WTC11 (cell line): ENCODE measurements at regions not wholly inside any gene's neighbourhood (a gene's known extent, or its start where the extent isn't known, plus 50 kb on each side); places are given as distances from the start of the nearest gene placed in this dataset.
A peak's percentile ranks its signal among the peaks of the same experiment; 100 is the strongest.

Experiments
- ATAC-seq: fragments of 200-7000 bp; cut with Tn5 transposase; 2 replicates; pipeline ENCODE4 v1.10.0; 2021; ENCODE audit warnings: mild to moderate bottlenecking, moderate library complexity
- CTCF ChIA-PET: fragments of 300-600 bp; sonication (Branson Sonifier 250); formaldehyde crosslinking; loops from one replicate; lab custom pipeline; 2021; ENCODE audit warnings: antibody characterized with exemption; lab: Charles Lee
- POLR2A ChIA-PET: fragments of 350-600 bp; sonication (Branson Sonifier 250); formaldehyde crosslinking; loops from one replicate; lab custom pipeline; 2021; ENCODE audit warnings: antibody characterized with exemption; lab: Charles Lee
- DNase-seq: peaks from one replicate; pipeline ENCODE4 v3.0.0; 2021; ENCODE audit warnings: low spot score
- H3K27ac Mint-ChIP-seq: 2 replicates; pipeline ENCODE4 v1.8.0; 2021; ENCODE audit warnings: mixed read lengths
- H3K27me3 Mint-ChIP-seq: 2 replicates; pipeline ENCODE4 v1.8.0; 2021; ENCODE audit warnings: low read depth, mild to moderate bottlenecking, moderate library complexity, mixed read lengths
- H3K36me3 Mint-ChIP-seq: 2 replicates; pipeline ENCODE4 v1.8.0; 2021; ENCODE audit warnings: mixed read lengths
- H3K4me1 Mint-ChIP-seq: 2 replicates; pipeline ENCODE4 v1.8.0; 2022; ENCODE audit warnings: mixed read lengths
- H3K4me3 Mint-ChIP-seq: 2 replicates; pipeline ENCODE4 v1.8.0; 2021; ENCODE audit warnings: mild to moderate bottlenecking, moderate library complexity, mixed read lengths
- H3K9me3 Mint-ChIP-seq: 2 replicates; pipeline ENCODE4 v1.8.0; 2021; ENCODE audit warnings: mixed read lengths
- ATF1 ChIP-seq: sonication (generic); formaldehyde crosslinking; IDR thresholded peaks from 2 replicates; pipeline ENCODE4 v1.8.1; 2023; ENCODE audit warnings: mild to moderate bottlenecking, moderate library complexity, missing genetic modification reagents
- ATF3 ChIP-seq: sonication (generic); formaldehyde crosslinking; conservative IDR thresholded peaks from 2 replicates; pipeline ENCODE4 v1.8.1; 2022; ENCODE audit warnings: mild to moderate bottlenecking, missing genetic modification reagents
- CREM ChIP-seq: sonication (generic); formaldehyde crosslinking; IDR thresholded peaks from 2 replicates; pipeline ENCODE4 v1.8.1; 2022; ENCODE audit warnings: mild to moderate bottlenecking, missing genetic modification reagents, moderate library complexity
- ELF4 ChIP-seq: sonication (generic); formaldehyde crosslinking; IDR thresholded peaks from 2 replicates; pipeline ENCODE4 v1.8.1; 2022; ENCODE audit warnings: low read depth, mild to moderate bottlenecking, moderate library complexity, missing genetic modification reagents
- GABPB1 ChIP-seq: sonication (generic); formaldehyde crosslinking; IDR thresholded peaks from 2 replicates; pipeline ENCODE4 v1.8.1; 2023; ENCODE audit warnings: mild to moderate bottlenecking, missing genetic modification reagents
- IRF2 ChIP-seq: sonication (generic); formaldehyde crosslinking; IDR thresholded peaks from 2 replicates; pipeline ENCODE4 v1.8.0; 2022; ENCODE audit warnings: low read depth, missing genetic modification reagents, borderline replicate concordance
- MXD4 ChIP-seq: fragments of 250-450 bp; sonication (Bioruptor Pico); IDR thresholded peaks from 2 replicates; pipeline ENCODE4 v1.8.0; 2021; ENCODE audit warnings: mild to moderate bottlenecking, moderate library complexity, borderline replicate concordance
- MYBL2 ChIP-seq: sonication (generic); formaldehyde crosslinking; IDR thresholded peaks from 2 replicates; pipeline ENCODE4 v1.8.1; 2023; ENCODE audit warnings: mild to moderate bottlenecking, moderate library complexity, missing genetic modification reagents
- NFYB ChIP-seq: sonication (generic); formaldehyde crosslinking; conservative IDR thresholded peaks from 2 replicates; pipeline ENCODE4 v1.8.0; 2022; ENCODE audit warnings: low read depth, missing genetic modification reagents
- NR1H2 ChIP-seq: sonication (generic); formaldehyde crosslinking; IDR thresholded peaks from 2 replicates; pipeline ENCODE4 v1.9.0; 2021; ENCODE audit warnings: mild to moderate bottlenecking, moderate library complexity, missing genetic modification reagents
- RORB ChIP-seq: fragments of 250-450 bp; sonication (Bioruptor Pico); IDR thresholded peaks from 2 replicates; pipeline ENCODE4 v1.9.0; 2021; ENCODE audit warnings: mild to moderate bottlenecking
- ZBTB21 ChIP-seq: sonication (generic); formaldehyde crosslinking; IDR thresholded peaks from 2 replicates; pipeline ENCODE4 v1.8.1; 2023; ENCODE audit warnings: mild to moderate bottlenecking, missing genetic modification reagents, borderline replicate concordance
- ZMAT4 ChIP-seq: fragments of 250-450 bp; sonication (Bioruptor Pico); IDR thresholded peaks from 2 replicates; pipeline ENCODE4 v1.9.0; 2021; ENCODE audit warnings: mild to moderate bottlenecking
- ZNF121 ChIP-seq: sonication (generic); formaldehyde crosslinking; IDR thresholded peaks from 2 replicates; pipeline ENCODE4 v1.8.0; 2023; ENCODE audit warnings: missing genetic modification reagents
- ZNF232 ChIP-seq: sonication (generic); formaldehyde crosslinking; IDR thresholded peaks from 2 replicates; pipeline ENCODE4 v1.8.0; 2022; ENCODE audit warnings: mild to moderate bottlenecking, missing genetic modification reagents
- ZNF317 ChIP-seq: sonication (generic); formaldehyde crosslinking; IDR thresholded peaks from 2 replicates; pipeline ENCODE4 v1.8.1; 2023; ENCODE audit warnings: low read depth, mild to moderate bottlenecking, moderate library complexity, missing genetic modification reagents, borderline replicate concordance
- ZNF396 ChIP-seq: fragments of 250-450 bp; sonication (Bioruptor Pico); IDR thresholded peaks from 2 replicates; pipeline ENCODE4 v1.8.0; 2021; ENCODE audit warnings: mild to moderate bottlenecking, moderate library complexity, borderline replicate concordance
- ZNF416 ChIP-seq: fragments of 250-450 bp; sonication (Bioruptor Pico); IDR thresholded peaks from 2 replicates; pipeline ENCODE4 v1.9.0; 2021; ENCODE audit warnings: mild to moderate bottlenecking, inconsistent platforms
- ZSCAN18 ChIP-seq: fragments of 250-450 bp; sonication (Bioruptor Pico); IDR thresholded peaks from 2 replicates; pipeline ENCODE4 v2.1.2; 2022; ENCODE audit warnings: mild to moderate bottlenecking, moderate library complexity
- TF ChIP-seq, protein P1 (sequence below): sonication (generic); formaldehyde crosslinking; IDR thresholded peaks from 2 replicates; pipeline ENCODE4 v1.8.0; 2023; ENCODE audit warnings: missing genetic modification reagents
- TF ChIP-seq, protein P2 (sequence below): sonication (generic); formaldehyde crosslinking; IDR thresholded peaks from 2 replicates; pipeline ENCODE4 v1.8.0; 2022; ENCODE audit warnings: mild to moderate bottlenecking, missing genetic modification reagents
- TF ChIP-seq, protein P3 (sequence below): sonication (generic); formaldehyde crosslinking; IDR thresholded peaks from 2 replicates; pipeline ENCODE4 v1.8.0; 2022; ENCODE audit warnings: mild to moderate bottlenecking, missing genetic modification reagents

GRCh38 chr4:186775902-186776301 is 52.2 kb upstream of the FAT1 start:
- DNase-seq (no peak), ATAC-seq (no peak)
- no peak overlapping the region for H3K27ac Mint-ChIP-seq
- H3K27me3 Mint-ChIP-seq = no peaks in the 10 kb centered on the region; the same call in 1 of the 2 replicates
- H3K9me3 Mint-ChIP-seq = no peaks in the 10 kb centered on the region
- TF ChIP-seq, protein P1, sequence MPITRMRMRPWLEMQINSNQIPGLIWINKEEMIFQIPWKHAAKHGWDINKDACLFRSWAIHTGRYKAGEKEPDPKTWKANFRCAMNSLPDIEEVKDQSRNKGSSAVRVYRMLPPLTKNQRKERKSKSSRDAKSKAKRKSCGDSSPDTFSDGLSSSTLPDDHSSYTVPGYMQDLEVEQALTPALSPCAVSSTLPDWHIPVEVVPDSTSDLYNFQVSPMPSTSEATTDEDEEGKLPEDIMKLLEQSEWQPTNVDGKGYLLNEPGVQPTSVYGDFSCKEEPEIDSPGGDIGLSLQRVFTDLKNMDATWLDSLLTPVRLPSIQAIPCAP (CRISPR knock-in tag) = no peak
- TF ChIP-seq NFYB (CRISPR knock-in tag) (no peak), MYBL2 (CRISPR knock-in tag) (no peak), NR1H2 (CRISPR knock-in tag) (no peak), IRF2 (CRISPR knock-in tag) (no peak)
- no peak overlapping the region for H3K4me3 Mint-ChIP-seq
- no peaks in the 10 kb centered on the region; the same call in 1 of the 2 replicates for H3K4me1 Mint-ChIP-seq
- ChIA-PET POLR2A (no interaction called here), CTCF (no interaction called here)
- no peaks in the 10 kb centered on the region for H3K36me3 Mint-ChIP-seq

DNA sequence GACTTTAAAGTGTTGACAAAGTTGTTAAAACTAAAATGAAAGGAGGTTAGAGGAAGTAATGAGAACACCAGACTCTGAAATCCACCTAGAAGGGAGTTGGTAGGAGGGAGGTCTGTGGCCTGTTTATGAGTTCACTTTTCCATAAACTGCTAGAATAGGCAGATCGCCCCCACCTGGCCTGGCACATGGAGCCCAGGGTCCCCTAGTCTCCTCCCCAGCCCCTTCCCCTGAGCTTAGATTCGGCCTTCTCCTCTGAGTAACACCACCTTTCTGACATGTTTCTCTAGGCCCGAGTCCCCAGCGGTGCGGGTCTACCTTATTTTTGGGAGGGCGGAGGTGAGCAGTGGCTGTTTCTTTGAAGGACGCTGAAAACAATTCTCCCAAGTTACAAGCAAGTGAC is 54.5 kb upstream of the FAT1 start:
- CTCF ChIA-PET = interaction anchor here (0.6 kb wide), 1 partner anchor 77 kb away, joined by 3 read pairs; no protein-coding TSS in a partner anchor
- POLR2A ChIA-PET = no interaction called here
- DNase-seq = no peak
- ATAC-seq = peak; percentile 87
- H3K4me1 Mint-ChIP-seq = no peaks in the 10 kb centered on the region; the same call in 1 of the 2 replicates
- H3K9me3 Mint-ChIP-seq = no peaks in the 10 kb centered on the region
- no peak for TF ChIP-seq IRF2 (CRISPR knock-in tag)
- TF ChIP-seq ZNF232 = no peak
- TF ChIP-seq GABPB1 = no peak
- TF ChIP-seq ATF1 (CRISPR knock-in tag) = no peak
- TF ChIP-seq ELF4 = no peak
- TF ChIP-seq, protein P2, sequence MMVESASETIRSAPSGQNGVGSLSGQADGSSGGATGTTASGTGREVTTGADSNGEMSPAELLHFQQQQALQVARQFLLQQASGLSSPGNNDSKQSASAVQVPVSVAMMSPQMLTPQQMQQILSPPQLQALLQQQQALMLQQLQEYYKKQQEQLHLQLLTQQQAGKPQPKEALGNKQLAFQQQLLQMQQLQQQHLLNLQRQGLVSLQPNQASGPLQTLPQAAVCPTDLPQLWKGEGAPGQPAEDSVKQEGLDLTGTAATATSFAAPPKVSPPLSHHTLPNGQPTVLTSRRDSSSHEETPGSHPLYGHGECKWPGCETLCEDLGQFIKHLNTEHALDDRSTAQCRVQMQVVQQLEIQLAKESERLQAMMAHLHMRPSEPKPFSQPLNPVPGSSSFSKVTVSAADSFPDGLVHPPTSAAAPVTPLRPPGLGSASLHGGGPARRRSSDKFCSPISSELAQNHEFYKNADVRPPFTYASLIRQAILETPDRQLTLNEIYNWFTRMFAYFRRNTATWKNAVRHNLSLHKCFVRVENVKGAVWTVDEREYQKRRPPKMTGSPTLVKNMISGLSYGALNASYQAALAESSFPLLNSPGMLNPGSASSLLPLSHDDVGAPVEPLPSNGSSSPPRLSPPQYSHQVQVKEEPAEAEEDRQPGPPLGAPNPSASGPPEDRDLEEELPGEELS (CRISPR knock-in tag) = no peak
- TF ChIP-seq ZSCAN18 (CRISPR knock-in tag) = no peak
- no peak for TF ChIP-seq ATF3 (CRISPR knock-in tag)
- TF ChIP-seq ZNF317 (CRISPR knock-in tag) = no peak
- no peak for TF ChIP-seq ZNF416 (CRISPR knock-in tag)
- TF ChIP-seq CREM (CRISPR knock-in tag) = no peak
- TF ChIP-seq ZNF396 (CRISPR knock-in tag) = no peak
- no peak for TF ChIP-seq RORB (CRISPR knock-in tag)
- TF ChIP-seq ZBTB21 (CRISPR knock-in tag) = no peak
- no peak for TF ChIP-seq ZNF121 (CRISPR knock-in tag)
- TF ChIP-seq MXD4 (CRISPR knock-in tag) = no peak
- no peak for TF ChIP-seq ZMAT4 (CRISPR knock-in tag)
- TF ChIP-seq, protein P3, sequence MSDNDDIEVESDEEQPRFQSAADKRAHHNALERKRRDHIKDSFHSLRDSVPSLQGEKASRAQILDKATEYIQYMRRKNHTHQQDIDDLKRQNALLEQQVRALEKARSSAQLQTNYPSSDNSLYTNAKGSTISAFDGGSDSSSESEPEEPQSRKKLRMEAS (CRISPR knock-in tag) = no peak
- H3K27me3 Mint-ChIP-seq = no peaks in the 10 kb centered on the region; the same call in 1 of the 2 replicates
- H3K27ac Mint-ChIP-seq = no peak overlapping the region
- H3K36me3 Mint-ChIP-seq = no peaks in the 10 kb centered on the region
- no peak overlapping the region for H3K4me3 Mint-ChIP-seq
